HFFc6 (cell line): ENCODE measurements at regions not wholly inside any gene's neighbourhood (a gene's known extent, or its start where the extent isn't known, plus 50 kb on each side); places are given as distances from the start of the nearest gene placed in this dataset.

Experiments used
- DNase-seq: peaks from one replicate; pipeline ENCODE4 v3.0.0-alpha.2; 2018
- H3K27ac Mint-ChIP-seq: 2 replicates; pipeline ENCODE4 v1.8.0; 2020; ENCODE audit warnings: mild to moderate bottlenecking, mixed read lengths
- H3K27me3 Mint-ChIP-seq: 2 replicates; pipeline ENCODE4 v1.8.0; 2021; ENCODE audit warnings: mild to moderate bottlenecking, moderate library complexity, mixed read lengths; ENCODE audit not compliant: insufficient read depth
- H3K36me3 Mint-ChIP-seq: 2 replicates; pipeline ENCODE4 v1.8.0; 2021; ENCODE audit warnings: low read depth, mixed read lengths
- H3K4me1 Mint-ChIP-seq: 2 replicates; pipeline ENCODE4 v1.8.0; 2020; ENCODE audit warnings: low read depth, mixed read lengths
- H3K4me3 Mint-ChIP-seq: 2 replicates; pipeline ENCODE4 v1.8.0; 2020; ENCODE audit warnings: mild to moderate bottlenecking, moderate library complexity, mixed read lengths
- H3K9me3 Mint-ChIP-seq: 2 replicates; pipeline ENCODE4 v1.8.0; 2020; ENCODE audit warnings: mild to moderate bottlenecking, mixed read lengths
- TF ChIP-seq, protein P1 (sequence below): fragments of 200-600 bp; sonication (generic); IDR thresholded peaks from 2 replicates; pipeline ENCODE4 v1.5.0; 2021; ENCODE audit warnings: antibody characterized with exemption, mild to moderate bottlenecking

DNA sequence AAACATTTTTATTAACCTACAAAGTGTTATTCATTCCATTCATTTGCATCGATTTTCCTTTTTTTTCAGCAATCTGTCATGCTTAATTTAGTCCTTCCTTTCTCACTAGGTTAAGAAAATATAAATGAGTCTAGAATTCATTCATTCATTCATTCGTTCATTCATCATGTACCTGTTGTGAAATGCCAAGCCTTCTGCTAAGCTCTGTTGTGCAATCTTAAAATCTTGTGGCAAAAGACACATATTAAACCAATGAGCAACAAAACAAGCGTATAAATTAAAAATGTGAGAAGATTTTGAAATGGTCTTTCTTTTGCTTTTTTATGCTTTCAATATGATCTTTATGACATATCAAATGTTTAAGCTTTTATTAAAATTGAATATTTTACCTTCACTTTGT, 88.6 kb upstream of the MAD2L1 start:
- no peaks in the 10 kb centered on the region for H3K9me3 Mint-ChIP-seq
- TF ChIP-seq, protein P1, sequence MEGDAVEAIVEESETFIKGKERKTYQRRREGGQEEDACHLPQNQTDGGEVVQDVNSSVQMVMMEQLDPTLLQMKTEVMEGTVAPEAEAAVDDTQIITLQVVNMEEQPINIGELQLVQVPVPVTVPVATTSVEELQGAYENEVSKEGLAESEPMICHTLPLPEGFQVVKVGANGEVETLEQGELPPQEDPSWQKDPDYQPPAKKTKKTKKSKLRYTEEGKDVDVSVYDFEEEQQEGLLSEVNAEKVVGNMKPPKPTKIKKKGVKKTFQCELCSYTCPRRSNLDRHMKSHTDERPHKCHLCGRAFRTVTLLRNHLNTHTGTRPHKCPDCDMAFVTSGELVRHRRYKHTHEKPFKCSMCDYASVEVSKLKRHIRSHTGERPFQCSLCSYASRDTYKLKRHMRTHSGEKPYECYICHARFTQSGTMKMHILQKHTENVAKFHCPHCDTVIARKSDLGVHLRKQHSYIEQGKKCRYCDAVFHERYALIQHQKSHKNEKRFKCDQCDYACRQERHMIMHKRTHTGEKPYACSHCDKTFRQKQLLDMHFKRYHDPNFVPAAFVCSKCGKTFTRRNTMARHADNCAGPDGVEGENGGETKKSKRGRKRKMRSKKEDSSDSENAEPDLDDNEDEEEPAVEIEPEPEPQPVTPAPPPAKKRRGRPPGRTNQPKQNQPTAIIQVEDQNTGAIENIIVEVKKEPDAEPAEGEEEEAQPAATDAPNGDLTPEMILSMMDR: no peak
- H3K27ac Mint-ChIP-seq: no peak overlapping the region
- no peak overlapping the region for H3K4me3 Mint-ChIP-seq
- no peak for DNase-seq
- no peaks in the 10 kb centered on the region for H3K36me3 Mint-ChIP-seq
- H3K27me3 Mint-ChIP-seq: no peaks in the 10 kb centered on the region
- no peaks in the 10 kb centered on the region for H3K4me1 Mint-ChIP-seq

DNA sequence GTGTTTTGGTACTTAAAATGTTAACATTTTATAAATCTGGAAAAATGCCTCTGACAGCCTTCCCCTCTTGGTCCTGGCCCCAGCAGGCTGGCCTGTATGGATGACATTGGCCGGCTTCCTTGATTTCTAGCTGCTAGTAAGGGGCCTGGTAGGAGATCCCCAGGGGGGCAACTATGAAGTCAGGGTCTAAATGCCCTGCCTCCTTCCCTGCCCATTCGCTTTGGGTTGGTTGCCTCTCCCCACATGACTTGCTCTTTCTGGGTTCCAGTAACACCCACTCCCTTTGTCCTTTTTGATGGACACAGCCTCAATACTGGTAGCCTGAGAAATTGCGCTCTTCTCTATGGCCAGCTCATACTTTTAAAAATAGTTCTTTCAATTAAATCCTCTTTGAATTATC, 78.0 kb upstream of the MAD2L1 start:
- H3K4me1 Mint-ChIP-seq: no peaks in the 10 kb centered on the region
- H3K9me3 Mint-ChIP-seq: no peaks in the 10 kb centered on the region
- H3K27me3 Mint-ChIP-seq: peaks cover 2% of the 10 kb centered on the region
- TF ChIP-seq, protein P1: no peak
- no peaks in the 10 kb centered on the region for H3K36me3 Mint-ChIP-seq
- H3K27ac Mint-ChIP-seq: no peak overlapping the region
- H3K4me3 Mint-ChIP-seq: no peak overlapping the region
- no peak for DNase-seq

DNA sequence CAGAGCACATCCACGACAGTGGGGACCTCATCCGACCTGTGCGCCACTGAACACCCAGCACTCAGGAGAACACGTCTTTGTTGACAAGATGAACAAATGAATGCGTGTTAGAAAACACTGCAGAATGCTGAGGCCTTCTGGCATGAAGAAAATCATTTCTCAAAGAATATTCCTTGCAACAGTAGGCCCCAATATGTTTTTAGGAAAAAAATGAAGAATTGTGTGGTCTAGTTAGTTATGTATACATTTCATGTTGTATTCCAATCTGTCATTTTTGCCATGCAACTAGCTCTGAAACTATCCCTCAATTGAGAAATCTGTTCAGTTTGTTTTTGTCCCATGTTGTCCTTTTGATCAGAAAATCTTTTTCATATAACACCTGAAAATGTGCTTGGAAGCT, 77.4 kb upstream of the MAD2L1 start:
- no peak for DNase-seq
- no peak overlapping the region for H3K4me3 Mint-ChIP-seq
- no peak overlapping the region for H3K27ac Mint-ChIP-seq
- no peaks in the 10 kb centered on the region for H3K4me1 Mint-ChIP-seq
- no peaks in the 10 kb centered on the region for H3K9me3 Mint-ChIP-seq
- no peaks in the 10 kb centered on the region for H3K36me3 Mint-ChIP-seq
- peaks cover 2% of the 10 kb centered on the region for H3K27me3 Mint-ChIP-seq
- TF ChIP-seq, protein P1: no peak

DNA sequence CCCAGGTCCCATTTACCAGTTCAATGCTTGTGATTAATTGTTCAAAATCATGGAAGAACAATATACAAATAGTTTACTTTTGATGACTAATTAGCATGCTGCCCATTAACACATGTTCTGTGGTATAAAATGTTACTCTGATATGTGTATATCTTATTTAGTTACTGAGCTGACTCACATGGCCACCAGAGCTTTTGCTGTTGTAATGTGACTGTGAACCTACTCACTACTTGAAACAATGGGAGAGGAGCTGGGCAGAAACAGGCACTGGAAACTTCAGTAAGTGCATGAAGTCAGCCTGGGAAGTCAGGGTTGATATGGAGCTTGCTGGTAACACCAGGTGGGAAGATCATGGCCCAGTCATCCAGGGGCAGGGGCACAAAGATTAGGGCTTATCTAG, 72.7 kb upstream of the MAD2L1 start:
- no peak overlapping the region for H3K27ac Mint-ChIP-seq
- TF ChIP-seq, protein P1: no peak
- H3K9me3 Mint-ChIP-seq: peaks cover 10% of the 10 kb centered on the region; the same call in 1 of the 2 replicates
- H3K4me1 Mint-ChIP-seq: no peaks in the 10 kb centered on the region
- no peak overlapping the region for H3K4me3 Mint-ChIP-seq
- no peak for DNase-seq
- H3K36me3 Mint-ChIP-seq: no peaks in the 10 kb centered on the region
- peaks cover 4% of the 10 kb centered on the region for H3K27me3 Mint-ChIP-seq

DNA sequence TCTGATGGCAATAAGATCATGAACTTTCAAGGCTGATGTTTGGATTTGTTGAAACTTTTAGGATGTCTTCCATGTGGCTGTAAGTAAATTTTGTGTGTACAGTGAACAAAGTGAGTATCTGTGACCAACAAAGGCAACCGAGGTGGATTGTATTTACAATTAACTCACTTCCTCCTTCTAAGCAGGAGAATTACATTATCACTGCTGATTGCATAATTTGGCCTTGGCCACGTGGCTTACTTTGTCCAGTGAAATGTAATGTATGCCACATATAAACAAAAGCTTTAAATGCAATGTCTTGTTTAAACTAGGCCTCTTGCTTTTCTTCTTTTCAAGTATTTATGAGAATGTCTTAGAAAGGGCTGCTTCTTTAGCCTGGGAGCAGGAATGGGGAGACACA, 66.3 kb upstream of the MAD2L1 start:
- Mint-ChIP-seq H3K27me3 (no peaks in the 10 kb centered on the region), H3K4me3 (no peak overlapping the region), H3K27ac (no peak overlapping the region), H3K4me1 (no peaks in the 10 kb centered on the region), H3K9me3 (peaks cover 4% of the 10 kb centered on the region), H3K36me3 (no peaks in the 10 kb centered on the region)
- TF ChIP-seq, protein P1: no peak
- DNase-seq: no peak

DNA sequence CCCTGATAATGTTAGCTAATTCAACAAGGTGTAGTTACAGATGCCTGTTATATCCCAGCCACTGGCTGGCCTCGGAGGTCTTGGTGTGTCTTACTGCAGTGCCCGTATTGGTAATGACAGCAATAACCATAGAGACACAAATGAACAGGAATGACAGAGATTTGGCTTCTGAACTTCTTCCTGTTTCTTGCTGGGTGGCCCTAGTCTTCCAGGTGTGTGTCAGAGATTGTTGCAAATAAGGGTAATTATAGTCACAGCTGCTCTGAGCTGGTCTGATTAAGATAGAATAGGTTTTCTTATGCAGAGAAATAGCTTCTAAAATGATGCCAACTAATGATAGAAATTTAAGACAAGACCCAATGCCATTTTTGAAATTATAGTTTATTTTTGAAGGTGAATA, 64.1 kb upstream of the MAD2L1 start:
- no peaks in the 10 kb centered on the region for H3K27me3 Mint-ChIP-seq
- DNase-seq: no peak
- H3K36me3 Mint-ChIP-seq: no peaks in the 10 kb centered on the region
- no peaks in the 10 kb centered on the region for H3K4me1 Mint-ChIP-seq
- H3K27ac Mint-ChIP-seq: no peak overlapping the region
- H3K4me3 Mint-ChIP-seq: no peak overlapping the region
- no peaks in the 10 kb centered on the region; the same call in 1 of the 2 replicates for H3K9me3 Mint-ChIP-seq
- TF ChIP-seq, protein P1: no peak
